Astrocyte (in vitro differentiated cells and primary cell): ENCODE measurements at regions not wholly inside any gene's neighbourhood (a gene's known extent, or its start where the extent isn't known, plus 50 kb on each side); places are given as distances from the start of the nearest gene placed in this dataset.
"Not testable (repeated sequence)": the region's sequence is repeated elsewhere in the genome, so short reads cannot be mapped to it uniquely, and the experiment has no call there.

Experiments used
- EZH2 ChIP-seq: IDR thresholded peaks from 2 replicates; pipeline ENCODE4 v1.6.1; 2012; ENCODE audit warnings: mild to moderate bottlenecking, low read length, inconsistent platforms; ENCODE audit not compliant: insufficient read depth
- TF ChIP-seq, protein P1 (sequence below): IDR thresholded peaks from 2 replicates; pipeline ENCODE4 v1.5.1; 2011; ENCODE audit warnings: low read depth, mild to moderate bottlenecking, inconsistent platforms, low read length, moderate library complexity; ENCODE audit not compliant: insufficient read depth

DNA sequence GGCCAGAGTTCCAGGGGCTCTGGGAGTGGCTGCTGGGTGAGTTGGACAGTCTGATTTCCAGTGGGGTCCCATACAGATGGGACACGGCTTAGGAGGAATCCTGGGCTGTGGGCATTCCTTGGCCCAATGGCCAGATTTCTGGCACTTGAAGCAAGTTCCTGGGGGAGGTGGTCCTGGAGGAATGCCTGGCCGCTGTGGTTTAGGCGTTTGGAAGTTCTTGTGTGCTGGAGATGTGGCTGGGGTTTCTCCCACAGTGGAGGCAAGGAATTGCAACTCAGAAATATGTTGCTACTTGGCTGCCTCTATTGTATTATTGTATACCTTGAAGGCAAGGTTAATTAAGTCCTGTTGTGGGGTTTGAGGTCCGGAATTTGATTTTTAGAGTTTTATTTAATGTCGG is 56.5 kb downstream of the BEX3 start:
- TF ChIP-seq EZH2 = not testable (repeated sequence)
- TF ChIP-seq, protein P1, sequence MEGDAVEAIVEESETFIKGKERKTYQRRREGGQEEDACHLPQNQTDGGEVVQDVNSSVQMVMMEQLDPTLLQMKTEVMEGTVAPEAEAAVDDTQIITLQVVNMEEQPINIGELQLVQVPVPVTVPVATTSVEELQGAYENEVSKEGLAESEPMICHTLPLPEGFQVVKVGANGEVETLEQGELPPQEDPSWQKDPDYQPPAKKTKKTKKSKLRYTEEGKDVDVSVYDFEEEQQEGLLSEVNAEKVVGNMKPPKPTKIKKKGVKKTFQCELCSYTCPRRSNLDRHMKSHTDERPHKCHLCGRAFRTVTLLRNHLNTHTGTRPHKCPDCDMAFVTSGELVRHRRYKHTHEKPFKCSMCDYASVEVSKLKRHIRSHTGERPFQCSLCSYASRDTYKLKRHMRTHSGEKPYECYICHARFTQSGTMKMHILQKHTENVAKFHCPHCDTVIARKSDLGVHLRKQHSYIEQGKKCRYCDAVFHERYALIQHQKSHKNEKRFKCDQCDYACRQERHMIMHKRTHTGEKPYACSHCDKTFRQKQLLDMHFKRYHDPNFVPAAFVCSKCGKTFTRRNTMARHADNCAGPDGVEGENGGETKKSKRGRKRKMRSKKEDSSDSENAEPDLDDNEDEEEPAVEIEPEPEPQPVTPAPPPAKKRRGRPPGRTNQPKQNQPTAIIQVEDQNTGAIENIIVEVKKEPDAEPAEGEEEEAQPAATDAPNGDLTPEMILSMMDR = not testable (repeated sequence)
